HepG2 (cell line): ENCODE measurements at regions not wholly inside any gene's neighbourhood (a gene's known extent, or its start where the extent isn't known, plus 50 kb on each side); places are given as distances from the start of the nearest gene placed in this dataset.

Source experiments
- ATAC-seq: fragments of 200-7000 bp; cut with Tn5 transposase; 3 replicates; pipeline ENCODE4 v1.9.1; 2020; ENCODE audit warnings: mild to moderate bottlenecking, moderate library complexity
- BruUV-seq: library from RNA; stranded (reverse); fragments of 400-500 nt; replicated peaks from 2 replicates; lab custom pipeline; 2021; lab: Mats Ljungman, UMichigan
- CTCF ChIA-PET: fragments of 300-600 bp; formaldehyde crosslinking; extraction: SDS; loops from one replicate; lab custom pipeline; 2021; ENCODE audit warnings: low total read pairs, inconsistent platforms, low intra/inter-chr PET ratio; lab: Yijun Ruan, JAX
- POLR2A ChIA-PET: fragments of 350-600 bp; sonication (Branson Sonifier 250); formaldehyde crosslinking; loops from one replicate; lab custom pipeline; 2020; ENCODE audit warnings: antibody characterized with exemption, inconsistent platforms; lab: Yijun Ruan, JAX
- DNase-seq: peaks from one replicate; pipeline ENCODE4 v3.0.0-alpha.2; 2015; ENCODE audit warnings: low spot score
- FAIRE-seq: peaks from 3 replicates; lab custom pipeline; 2011; peaks lifted over from hg19 to GRCh38; lab: Jason Lieb, UNC
- H2AFZ ChIP-seq: one replicate; pipeline ENCODE4 v1.6.1; 2011; ENCODE audit warnings: low read length, inconsistent platforms
- H3K27ac ChIP-seq: fragments of 300-600 bp; 3 replicates; pipeline ENCODE4 v1.8.0; 2011; ENCODE audit warnings: mixed run types, mild to moderate bottlenecking, mixed read lengths, low read length, inconsistent platforms; ENCODE audit not compliant: insufficient read depth; ENCODE audit errors: extremely low read length
- H3K27me3 ChIP-seq, 2 experiments: fragments of 200-600 bp in 1 of 2; 2 replicates in 1 of 2; 3 replicates in 1 of 2; pipeline versions ENCODE4 v1.6.0 to v1.8.0; 2011; ENCODE audit warnings: low read length in 2 of 2, mild to moderate bottlenecking in 2 of 2, moderate library complexity in 2 of 2, inconsistent platforms in 1 of 2; ENCODE audit not compliant: insufficient read depth in 2 of 2, control insufficient read depth in 1 of 2
- H3K36me3 ChIP-seq, 2 experiments: fragments of 200-600 bp in 1 of 2; replicated peaks in 1 of 2; 2 replicates in 1 of 2; 3 replicates in 1 of 2; pipeline versions ENCODE4 v1.5.1 to v1.8.0; 2011; ENCODE audit warnings: low read length in 2 of 2, inconsistent platforms in 1 of 2; ENCODE audit not compliant: insufficient read depth in 2 of 2, control insufficient read depth in 1 of 2
- H3K4me1 ChIP-seq: 2 replicates; pipeline ENCODE4 v1.5.1; 2012; ENCODE audit warnings: low read length, inconsistent platforms; ENCODE audit not compliant: insufficient read depth
- H3K4me2 ChIP-seq: 2 replicates; pipeline ENCODE4 v1.6.0; 2011; ENCODE audit warnings: low read depth, low read length, inconsistent platforms
- H3K4me3 ChIP-seq, 3 experiments: fragments of 200-600 bp in 1 of 3; sonication (generic), shearing (Covaris generic) in 1 of 3; replicated peaks in 1 of 3; 2 replicates each; pipeline ENCODE4 v1.5.1; 2011 to 2016; ENCODE audit warnings: low read length in 3 of 3, inconsistent platforms in 2 of 3, low read depth in 2 of 3, mild to moderate bottlenecking in 2 of 3, control low read depth in 1 of 3, mixed read lengths in 1 of 3; ENCODE audit not compliant: insufficient read depth in 1 of 3
- H3K79me2 ChIP-seq: one replicate; pipeline ENCODE4 v1.6.1; 2011; ENCODE audit warnings: low read length, inconsistent platforms; ENCODE audit not compliant: insufficient read depth
- H3K9ac ChIP-seq: 2 replicates; pipeline ENCODE4 v1.6.0; 2011; ENCODE audit warnings: mild to moderate bottlenecking, low read depth, low read length, inconsistent platforms; ENCODE audit not compliant: insufficient read depth
- H3K9me3 ChIP-seq: 2 replicates; pipeline ENCODE4 v1.5.1; 2012; ENCODE audit warnings: mild to moderate bottlenecking, low read length
- H4K20me1 ChIP-seq: 2 replicates; pipeline ENCODE4 v1.6.0; 2011; ENCODE audit warnings: inconsistent platforms, mild to moderate bottlenecking, low read length, moderate library complexity; ENCODE audit not compliant: insufficient read depth
- DNMT3B ChIP-seq: conservative IDR thresholded peaks from 2 replicates; pipeline ENCODE4 v1.6.1; 2016; ENCODE audit warnings: missing biosample characterization, control low read depth
- DR1 ChIP-seq: sonication (generic); formaldehyde crosslinking; IDR thresholded peaks from 2 replicates; pipeline ENCODE4 v1.8.0; 2021; ENCODE audit warnings: mild to moderate bottlenecking, missing genetic modification reagents, inconsistent platforms
- FOXA3 ChIP-seq: IDR thresholded peaks from 2 replicates; pipeline ENCODE4 v1.6.1; 2016; ENCODE audit warnings: missing genetic modification reagents, missing compliant biosample characterization
- HINFP ChIP-seq: sonication (generic); formaldehyde crosslinking; IDR thresholded peaks from 2 replicates; pipeline ENCODE4 v1.4.0; 2020; ENCODE audit warnings: low read depth, mild to moderate bottlenecking, missing genetic modification reagents
- POGZ ChIP-seq: sonication (generic); formaldehyde crosslinking; IDR thresholded peaks from 2 replicates; pipeline ENCODE4 v1.4.0; 2020; ENCODE audit warnings: mild to moderate bottlenecking, missing genetic modification reagents
- RARA ChIP-seq: IDR thresholded peaks from 2 replicates; pipeline ENCODE4 v1.6.1; 2016; ENCODE audit warnings: missing genetic modification reagents, missing compliant biosample characterization
- STAT6 ChIP-seq: sonication (generic); formaldehyde crosslinking; IDR thresholded peaks from 2 replicates; pipeline ENCODE4 v1.4.0; 2020; ENCODE audit warnings: missing genetic modification reagents, mild to moderate bottlenecking, borderline replicate concordance
- THRA ChIP-seq: sonication (generic); formaldehyde crosslinking; IDR thresholded peaks from 2 replicates; pipeline ENCODE4 v1.4.0; 2020; ENCODE audit warnings: missing genetic modification reagents, borderline replicate concordance
- XBP1 ChIP-seq: sonication (generic); formaldehyde crosslinking; IDR thresholded peaks from 2 replicates; pipeline ENCODE4 v1.5.0; 2020; ENCODE audit warnings: missing genetic modification reagents
- ZMYM2 ChIP-seq: sonication (generic); formaldehyde crosslinking; IDR thresholded peaks from 2 replicates; pipeline ENCODE4 v1.8.0; 2022; ENCODE audit warnings: mild to moderate bottlenecking, missing genetic modification reagents
- ZNF235 ChIP-seq: sonication (generic); formaldehyde crosslinking; IDR thresholded peaks from 2 replicates; pipeline ENCODE4 v1.8.1; 2023; ENCODE audit warnings: mild to moderate bottlenecking, missing genetic modification reagents, borderline replicate concordance
- ZNF264 ChIP-seq: sonication (generic); formaldehyde crosslinking; IDR thresholded peaks from 2 replicates; pipeline ENCODE4 v1.4.0; 2020; ENCODE audit warnings: missing genetic modification reagents
- ZNF460 ChIP-seq: sonication (generic); formaldehyde crosslinking; IDR thresholded peaks from 2 replicates; pipeline ENCODE4 v1.5.1; 2020; ENCODE audit warnings: missing genetic modification reagents, mild to moderate bottlenecking, borderline replicate concordance
- ZNF557 ChIP-seq: sonication (generic); formaldehyde crosslinking; IDR thresholded peaks from 2 replicates; pipeline ENCODE4 v1.4.0; 2020; ENCODE audit warnings: missing genetic modification reagents
- ZNF770 ChIP-seq: sonication (generic); formaldehyde crosslinking; IDR thresholded peaks from 2 replicates; pipeline ENCODE4 v1.5.0; 2020; ENCODE audit warnings: mild to moderate bottlenecking, missing genetic modification reagents
- WGBS: methylation state at CpG from one replicate; pipeline ENCODE4 v1.1.6; 2017; ENCODE audit warnings: low lambda C conversion rate; 5-methylcytosine and 5-hydroxymethylcytosine counted together
- in situ Hi-C: cut with HindIII; loops from 2 replicates; pipeline ENCODE4 v1.10.0; 2017; ENCODE audit warnings: low pct_unique_long_range_greater_than_20kb; ENCODE audit not compliant: extremely low pct_ligation_motif_present
- intact Hi-C: fragments of 100-400 bp; cut with micrococcal nuclease; formaldehyde crosslinking; loops from one replicate; pipeline ENCODE4 v1.10.0; 2022; ENCODE audit not compliant: unreplicated experiment

GRCh38 chr7:35991511-35992232, 161.4 kb upstream of the EEPD1 start:
- Histone ChIP-seq H3K27ac (no peak overlapping the region), H3K9ac (no peak overlapping the region), H3K4me2 (no peak overlapping the region), H3K27me3 (peaks cover 0 to 7% of the 10 kb centered on the region in 2 experiments; a peak in 1 of 5 replicates), H3K36me3 (no peaks in the 10 kb centered on the region), H2AFZ (no peak overlapping the region), H3K4me3 (no peak overlapping the region), H3K4me1 (peaks cover 34% of the 10 kb centered on the region), H3K9me3 (no peaks in the 10 kb centered on the region), H4K20me1 (no peaks in the 10 kb centered on the region), H3K79me2 (no peaks in the 10 kb centered on the region)
- no TSS peak for BruUV-seq
- 30% methylated on average over 6 of the region's 6 CpGs for WGBS
- FAIRE-seq (no peak), DNase-seq (peak; percentile 13), ATAC-seq (no peak)
- intact Hi-C loops: no loop called here
- ChIA-PET CTCF (no interaction called here), POLR2A (no interaction called here)
- in situ Hi-C loops: no loop called here
- no peak for TF ChIP-seq XBP1 (CRISPR knock-in tag)
- no peak for TF ChIP-seq ZNF235 (CRISPR knock-in tag)
- TF ChIP-seq THRA (CRISPR knock-in tag): no peak
- peak; percentile 87 for TF ChIP-seq ZNF770 (CRISPR knock-in tag)
- no peak for TF ChIP-seq DNMT3B
- TF ChIP-seq FOXA3: peak; percentile 26; the same call in 1 of the 2 replicates
- no peak for TF ChIP-seq ZNF557 (CRISPR knock-in tag)
- no peak for TF ChIP-seq STAT6 (CRISPR knock-in tag)
- TF ChIP-seq ZNF460 (CRISPR knock-in tag): peak; percentile 46; the same call in 1 of the 2 replicates
- no peak for TF ChIP-seq HINFP (CRISPR knock-in tag)
- TF ChIP-seq POGZ (CRISPR knock-in tag): peak; percentile 49; the same call in 1 of the 2 replicates
- peak; percentile 40 for TF ChIP-seq RARA (CRISPR knock-in tag)
- peak; percentile 63; the same call in 1 of the 2 replicates for TF ChIP-seq ZMYM2 (CRISPR knock-in tag)
- no peak for TF ChIP-seq DR1 (CRISPR knock-in tag)
- TF ChIP-seq ZNF264 (CRISPR knock-in tag): no peak
- TF ChIP-seq, all 625 proteins: peak for 6
